GM18517 (cell line): ENCODE measurements at regions not wholly inside any gene's neighbourhood (a gene's known extent, or its start where the extent isn't known, plus 50 kb on each side); places are given as distances from the start of the nearest gene placed in this dataset.

Experiments used
- ATAC-seq: cut with Tn5 transposase; IDR thresholded peaks from one replicate; pipeline ENCODE4 v1.9.1; 2021; ENCODE audit warnings: mild to moderate bottlenecking, moderate library complexity; ENCODE audit not compliant: unreplicated experiment

GRCh38 chr2:146229508-146230155 is 1615.2 kb upstream of the ACVR2A start:
- no peak for ATAC-seq

- peak; percentile 57 for ATAC-seq
Measured at GRCh38 chr2:146228466-146229058, 1616.3 kb upstream of the ACVR2A start.

GRCh38 chr2:146228020-146228393 is 1616.8 kb upstream of the ACVR2A start:
- ATAC-seq: no peak

- ATAC-seq: no peak
Measured at GRCh38 chr2:146227152-146228019, 1617.4 kb upstream of the ACVR2A start.

GRCh38 chr2:146226077-146226476 is 1618.8 kb upstream of the ACVR2A start:
- ATAC-seq: no peak

GRCh38 chr2:146221826-146222225 is 1623.0 kb upstream of the ACVR2A start:
- no peak for ATAC-seq

- no peak for ATAC-seq
Measured at GRCh38 chr2:146220957-146221356, 1623.9 kb upstream of the ACVR2A start.

GRCh38 chr2:146214394-146214929 is 1630.4 kb upstream of the ACVR2A start:
- ATAC-seq: no peak

- no peak for ATAC-seq
Measured at GRCh38 chr2:146213674-146214073, 1631.2 kb upstream of the ACVR2A start.

GRCh38 chr2:146212602-146213001 is 1632.2 kb upstream of the ACVR2A start:
- no peak for ATAC-seq

GRCh38 chr2:146209842-146210275 is 1635.0 kb upstream of the ACVR2A start:
- no peak for ATAC-seq

- ATAC-seq: no peak
Measured at GRCh38 chr2:146207901-146208300, 1636.9 kb upstream of the ACVR2A start.

- no peak for ATAC-seq
Measured at GRCh38 chr2:146207417-146207816, 1637.4 kb upstream of the ACVR2A start.

GRCh38 chr2:146203064-146203624 is 1641.7 kb upstream of the ACVR2A start:
- no peak for ATAC-seq

GRCh38 chr2:146193619-146194018 is 1651.2 kb upstream of the ACVR2A start:
- ATAC-seq: no peak

- no peak for ATAC-seq
Measured at GRCh38 chr2:146189541-146189940, 1655.3 kb upstream of the ACVR2A start.

GRCh38 chr2:146173934-146174333 is 1654.0 kb upstream of the ZEB2 start:
- no peak for ATAC-seq

GRCh38 chr2:146161256-146161882 is 1641.5 kb upstream of the ZEB2 start:
- no peak for ATAC-seq

GRCh38 chr2:146158072-146158674 is 1638.3 kb upstream of the ZEB2 start:
- no peak for ATAC-seq

GRCh38 chr2:146147448-146148012 is 1627.6 kb upstream of the ZEB2 start:
- ATAC-seq: no peak
